HG03039 (cell line): ENCODE measurements at regions not wholly inside any gene's neighbourhood (a gene's known extent, or its start where the extent isn't known, plus 50 kb on each side); places are given as distances from the start of the nearest gene placed in this dataset.

Experiments
- ATAC-seq: cut with Tn5 transposase; IDR thresholded peaks from one replicate; pipeline ENCODE4 v1.9.1; 2021; ENCODE audit warnings: mild to moderate bottlenecking, moderate library complexity; ENCODE audit not compliant: unreplicated experiment

- ATAC-seq, result no peak
These were observed 280.5 kb downstream of the RNF144B start for GRCh38 chr6:18667612-18668011.

- no peak for ATAC-seq
These were observed 281.8 kb downstream of the RNF144B start for GRCh38 chr6:18668994-18669393.

GRCh38 chr6:18672852-18673251 lies 285.7 kb downstream of the RNF144B start:
- no peak for ATAC-seq

GRCh38 chr6:18674346-18674745 lies 287.2 kb downstream of the RNF144B start:
- no peak for ATAC-seq

GRCh38 chr6:18675881-18676280 lies 288.7 kb downstream of the RNF144B start:
- no peak for ATAC-seq

- ATAC-seq, result no peak
These were observed 289.4 kb downstream of the RNF144B start for GRCh38 chr6:18676548-18676947.

- no peak for ATAC-seq
These were observed 293.7 kb downstream of the RNF144B start for GRCh38 chr6:18680842-18681241.

- ATAC-seq, result no peak
These were observed 294.8 kb downstream of the RNF144B start for GRCh38 chr6:18681832-18682503.

GRCh38 chr6:18684343-18684742 lies 297.2 kb downstream of the RNF144B start:
- no peak for ATAC-seq

GRCh38 chr6:18692929-18693685 lies 306.0 kb downstream of the RNF144B start:
- ATAC-seq, result no peak

GRCh38 chr6:18693881-18694280 lies 306.7 kb downstream of the RNF144B start:
- ATAC-seq, result no peak

GRCh38 chr6:18703546-18703945 lies 316.4 kb downstream of the RNF144B start:
- no peak for ATAC-seq

GRCh38 chr6:18707714-18708439 lies 320.7 kb downstream of the RNF144B start:
- no peak for ATAC-seq

- no peak for ATAC-seq
These were observed 325.4 kb downstream of the RNF144B start for GRCh38 chr6:18712595-18712994.

GRCh38 chr6:18720075-18720474 lies 332.9 kb downstream of the RNF144B start:
- no peak for ATAC-seq

GRCh38 chr6:18724056-18724455 lies 336.9 kb downstream of the RNF144B start:
- no peak for ATAC-seq

GRCh38 chr6:18725449-18725848 lies 338.3 kb downstream of the RNF144B start:
- no peak for ATAC-seq

GRCh38 chr6:18733921-18734550 lies 346.9 kb downstream of the RNF144B start:
- ATAC-seq, result no peak

- no peak for ATAC-seq
These were observed 354.6 kb downstream of the RNF144B start for GRCh38 chr6:18741741-18742140.

- ATAC-seq, result no peak
These were observed 355.3 kb downstream of the RNF144B start for GRCh38 chr6:18742406-18742805.

- no peak for ATAC-seq
These were observed 359.6 kb downstream of the RNF144B start for GRCh38 chr6:18746727-18747126.
